B cell (primary cell): ENCODE measurements at regions not wholly inside any gene's neighbourhood (a gene's known extent, or its start where the extent isn't known, plus 50 kb on each side); places are given as distances from the start of the nearest gene placed in this dataset.

Experiments used
- ATAC-seq: fragments of 200-7000 bp; cut with Tn5 transposase; one replicate; pipeline ENCODE4 v1.10.0; 2021; ENCODE audit warnings: low read depth, mild to moderate bottlenecking, moderate number of reproducible peaks, moderate library complexity
- CTCF ChIA-PET: fragments of 350-600 bp; sonication (Branson Sonifier 250); formaldehyde crosslinking; loops from one replicate; lab custom pipeline; 2021; ENCODE audit warnings: antibody characterized with exemption, inconsistent platforms; lab: Charles Lee
- POLR2A ChIA-PET: fragments of 350-600 bp; sonication (Branson Sonifier 250); formaldehyde crosslinking; loops from one replicate; lab custom pipeline; 2021; ENCODE audit warnings: antibody characterized with exemption; lab: Charles Lee
- DNase-seq: peaks from one replicate; pipeline ENCODE4 v3.0.0; 2013
- H2AFZ ChIP-seq: 2 replicates; pipeline ENCODE4 v1.6.1; 2012; ENCODE audit warnings: mild to moderate bottlenecking, low read depth, low read length; ENCODE audit not compliant: insufficient read depth, poor library complexity, severe bottlenecking
- H3K27ac ChIP-seq, 2 donors: 1 replicate in 1 of 2; 2 replicates in 1 of 2; pipeline ENCODE4 v1.5.1; 2012 to 2013; ENCODE audit warnings: low read length in 2 of 2, mild to moderate bottlenecking in 2 of 2, moderate library complexity in 1 of 2
- H3K27me3 ChIP-seq, 4 experiments: fragments of 200-600 bp in 1 of 4; sonication (generic) in 1 of 4; replicated peaks in 1 of 4; 1 replicate in 2 of 4; 2 replicates in 2 of 4; pipeline versions ENCODE4 v1.6.1 to v1.7.0; 2013 to 2016; ENCODE audit warnings: low read length in 3 of 4, mild to moderate bottlenecking in 2 of 4, mixed read lengths in 1 of 4, moderate library complexity in 1 of 4; ENCODE audit not compliant: insufficient read depth in 4 of 4, control insufficient read depth in 3 of 4; ENCODE audit errors: control extremely low read depth in 1 of 4
- H3K36me3 ChIP-seq, 2 experiments: replicated peaks in 1 of 2; 1 replicate in 1 of 2; 2 replicates in 1 of 2; pipeline versions ENCODE4 v1.6.1 to v1.7.1; 2013; ENCODE audit warnings: low read length in 1 of 2; ENCODE audit not compliant: insufficient read depth in 2 of 2, control insufficient read depth in 1 of 2; ENCODE audit errors: control extremely low read depth in 1 of 2, extremely low read depth in 1 of 2
- H3K4me1 ChIP-seq, 2 donors: fragments of 200-600 bp in 1 of 2; sonication (generic) in 1 of 2; 1 replicate in 1 of 2; 2 replicates in 1 of 2; pipeline versions ENCODE4 v1.5.1 to v1.6.1; 2013 to 2017; ENCODE audit warnings: low read length in 2 of 2; ENCODE audit not compliant: control insufficient read depth in 2 of 2, insufficient read depth in 2 of 2
- H3K4me2 ChIP-seq: replicated peaks from 2 replicates; pipeline ENCODE3; 2012; ENCODE audit warnings: mild to moderate bottlenecking, low read depth, low read length; ENCODE audit not compliant: poor library complexity, severe bottlenecking
- H3K4me3 ChIP-seq, 5 experiments: fragments of 200-600 bp in 1 of 5; sonication (generic) in 1 of 5; 1 replicate in 3 of 5; 2 replicates in 2 of 5; pipeline versions ENCODE4 v1.5.1 to v1.7.0; 2011 to 2016; ENCODE audit warnings: low read length in 4 of 5, mild to moderate bottlenecking in 4 of 5, low read depth in 2 of 5, control low read depth in 1 of 5, moderate library complexity in 1 of 5; ENCODE audit not compliant: insufficient read depth in 1 of 5; ENCODE audit errors: control extremely low read depth in 1 of 5, extremely low read depth in 1 of 5
- H3K79me2 ChIP-seq: fragments of 200-600 bp; sonication (generic); one replicate; pipeline ENCODE4 v1.6.0; 2016; ENCODE audit warnings: low read length; ENCODE audit not compliant: control insufficient read depth, insufficient read depth
- H3K9ac ChIP-seq: fragments of 200-600 bp; sonication (generic); 2 replicates; pipeline ENCODE4 v1.6.1; 2017; ENCODE audit warnings: mild to moderate bottlenecking, low read length, moderate library complexity
- H3K9me3 ChIP-seq, 3 donors: one replicate each; pipeline versions ENCODE4 v1.6.1 to v1.7.1; 2013; ENCODE audit warnings: low read length in 2 of 3; ENCODE audit not compliant: control insufficient read depth in 2 of 3, insufficient read depth in 1 of 3; ENCODE audit errors: control extremely low read depth in 1 of 3
- H4K20me1 ChIP-seq: 2 replicates; pipeline ENCODE4 v1.6.0; 2012; ENCODE audit warnings: mild to moderate bottlenecking, low read length; ENCODE audit not compliant: insufficient read depth, control insufficient read depth, poor library complexity, severe bottlenecking
- H3K27ac Mint-ChIP-seq: one replicate; pipeline ENCODE4 v1.8.0; 2021; ENCODE audit warnings: mixed read lengths
- H3K27me3 Mint-ChIP-seq: one replicate; pipeline ENCODE4 v1.8.0; 2021; ENCODE audit warnings: mixed read lengths
- H3K4me1 Mint-ChIP-seq: one replicate; pipeline ENCODE4 v1.8.0; 2021; ENCODE audit warnings: mixed read lengths
- H3K4me3 Mint-ChIP-seq: one replicate; pipeline ENCODE4 v1.8.0; 2021; ENCODE audit warnings: mixed read lengths
- H3K9me3 Mint-ChIP-seq: one replicate; pipeline ENCODE4 v1.8.0; 2022; ENCODE audit warnings: mixed read lengths; ENCODE audit not compliant: insufficient read depth
- CTCF ChIP-seq: fragments of 200-600 bp; IDR thresholded peaks from one replicate; pipeline ENCODE4 v1.8.0; 2022; ENCODE audit warnings: antibody characterized with exemption, mild to moderate bottlenecking
- EZH2 ChIP-seq: IDR thresholded peaks from 2 replicates; pipeline ENCODE4 v1.6.1; 2012; ENCODE audit warnings: borderline replicate concordance, low read depth, mild to moderate bottlenecking, moderate library complexity, low read length; ENCODE audit not compliant: insufficient read depth, poor library complexity, severe bottlenecking
- WGBS: methylation state at CpG from one replicate; pipeline ENCODE4 v1.1.5; 2013; ENCODE audit warnings: missing lambda C conversion rate; ENCODE audit not compliant: insufficient coverage; 5-methylcytosine and 5-hydroxymethylcytosine counted together
- intact Hi-C: fragments of 100-400 bp; cut with micrococcal nuclease; formaldehyde crosslinking; loops from one replicate; pipeline ENCODE4 v1.10.0; 2022

GRCh38 chr10:129279446-129280154, 187.4 kb upstream of the MGMT start:
- H3K36me3 ChIP-seq = no peaks in the 10 kb centered on the region
- Mint-ChIP-seq H3K27me3 (peaks cover 19% of the 10 kb centered on the region), H3K27ac (no peak overlapping the region), H3K4me3 (no peak overlapping the region), H3K4me1 (no peaks in the 10 kb centered on the region), H3K9me3 (peaks cover 3% of the 10 kb centered on the region)
- intact Hi-C loops = no loop called here
- ChIA-PET CTCF (no interaction called here), POLR2A (no interaction called here)
- H3K4me1 ChIP-seq = no peaks in the 10 kb centered on the region
- WGBS = 100% methylated on average over 2 of the region's 11 CpGs
- no peaks in the 10 kb centered on the region for H3K79me2 ChIP-seq
- H3K27me3 ChIP-seq = no peaks in the 10 kb centered on the region
- TF ChIP-seq EZH2 = no peak
- no peak overlapping the region for H3K9ac ChIP-seq
- no peak overlapping the region for H3K4me3 ChIP-seq
- no peak overlapping the region for H2AFZ ChIP-seq
- H3K4me2 ChIP-seq = no peak overlapping the region
- H3K27ac ChIP-seq = no peak overlapping the region
- ATAC-seq (no peak), DNase-seq (no peak)
- H4K20me1 ChIP-seq = no peaks in the 10 kb centered on the region
- H3K9me3 ChIP-seq = no peaks in the 10 kb centered on the region

GRCh38 chr10:129280155-129280502, 186.9 kb upstream of the MGMT start:
- CTCF ChIA-PET = no interaction called here
- H2AFZ ChIP-seq = no peak overlapping the region

More at GRCh38 chr10:129280155-129280502, 186.9 kb upstream of the MGMT start:
- no peak for TF ChIP-seq EZH2
- TF ChIP-seq CTCF = no peak
- H3K27me3 ChIP-seq = no peaks in the 10 kb centered on the region
- H3K4me1 ChIP-seq = no peaks in the 10 kb centered on the region
- ATAC-seq = no peak
- no peak overlapping the region for H3K4me3 Mint-ChIP-seq
- no peaks in the 10 kb centered on the region for H3K4me1 Mint-ChIP-seq
- no peak for DNase-seq
- intact Hi-C loops = no loop called here
- POLR2A ChIA-PET = no interaction called here
- no CpG with 5 or more reads among the region's 1 CpG for WGBS
- no peaks in the 10 kb centered on the region for H3K36me3 ChIP-seq
- no peak overlapping the region for H3K27ac Mint-ChIP-seq
- H3K4me3 ChIP-seq = no peak overlapping the region
- H4K20me1 ChIP-seq = no peaks in the 10 kb centered on the region
- no peak overlapping the region for H3K4me2 ChIP-seq
- no peaks in the 10 kb centered on the region for H3K79me2 ChIP-seq
- H3K9me3 ChIP-seq = no peaks in the 10 kb centered on the region
- no peak overlapping the region for H3K9ac ChIP-seq
- peaks cover 3% of the 10 kb centered on the region for H3K9me3 Mint-ChIP-seq
- H3K27ac ChIP-seq = no peak overlapping the region
- H3K27me3 Mint-ChIP-seq = peaks cover 19% of the 10 kb centered on the region
